ENCODE measurements at regions not wholly inside any gene's neighbourhood (a gene's known extent, or its start where the extent isn't known, plus 50 kb on each side); places are given as distances from the start of the nearest gene placed in this dataset.
"Not testable (repeated sequence)": the region's sequence is repeated elsewhere in the genome, so short reads cannot be mapped to it uniquely, and the experiment has no call there.

GRCh38 chr5:98330871-98331270 is 442.6 kb upstream of the RGMB start:
- DNase-seq = no peak

GRCh38 chr5:98333921-98334320 is 439.5 kb upstream of the RGMB start:
- no peak for DNase-seq

GRCh38 chr5:98334946-98335345 is 438.5 kb upstream of the RGMB start:
- no peak for DNase-seq

GRCh38 chr5:98339141-98339848 is 434.2 kb upstream of the RGMB start:
- DNase-seq = no peak

- no peak for DNase-seq
These were observed 432.1 kb upstream of the RGMB start for GRCh38 chr5:98341038-98342032.

GRCh38 chr5:98342958-98343660 is 430.4 kb upstream of the RGMB start:
- DNase-seq = not testable (repeated sequence)

- DNase-seq = no peak
These were observed 424.0 kb upstream of the RGMB start for GRCh38 chr5:98349251-98349989.

- no peak for DNase-seq
These were observed 423.5 kb upstream of the RGMB start for GRCh38 chr5:98349990-98350365.

GRCh38 chr5:98354922-98355321 is 418.5 kb upstream of the RGMB start:
- DNase-seq = no peak

- no peak for DNase-seq
These were observed 412.9 kb upstream of the RGMB start for GRCh38 chr5:98360548-98360947.

GRCh38 chr5:98363157-98363556 is 410.3 kb upstream of the RGMB start:
- DNase-seq = no peak

GRCh38 chr5:98364549-98364948 is 408.9 kb upstream of the RGMB start:
- no peak for DNase-seq

GRCh38 chr5:98365126-98365525 is 408.3 kb upstream of the RGMB start:
- DNase-seq = peak; percentile 41

- DNase-seq = no peak
These were observed 405.3 kb upstream of the RGMB start for GRCh38 chr5:98368141-98368540.

GRCh38 chr5:98372351-98372750 is 401.1 kb upstream of the RGMB start:
- no peak for DNase-seq

- no peak for DNase-seq
These were observed 381.4 kb upstream of the RGMB start for GRCh38 chr5:98391921-98392625.

- DNase-seq = not testable (repeated sequence)
These were observed 380.3 kb upstream of the RGMB start for GRCh38 chr5:98393205-98393604.

GRCh38 chr5:98397081-98397480 is 376.4 kb upstream of the RGMB start:
- no peak for DNase-seq

- DNase-seq = no peak
These were observed 375.0 kb upstream of the RGMB start for GRCh38 chr5:98398465-98398864.

- no peak for DNase-seq
These were observed 371.8 kb upstream of the RGMB start for GRCh38 chr5:98401656-98402055.

- no peak for DNase-seq
These were observed 371.3 kb upstream of the RGMB start for GRCh38 chr5:98402130-98402529.

GRCh38 chr5:98403131-98403530 is 370.3 kb upstream of the RGMB start:
- DNase-seq = no peak
